NCI-H446 treated with DMSO at 0.1 percent for 48 hours (cell line): ENCODE measurements at regions not wholly inside any gene's neighbourhood (a gene's known extent, or its start where the extent isn't known, plus 50 kb on each side); places are given as distances from the start of the nearest gene placed in this dataset.
"Not testable (repeated sequence)": the region's sequence is repeated elsewhere in the genome, so short reads cannot be mapped to it uniquely, and the experiment has no call there.

Experiments used
- DNase-seq: peaks from one replicate; lab custom pipeline; 2025; lab: John Stamatoyannopoulos, UW

DNA sequence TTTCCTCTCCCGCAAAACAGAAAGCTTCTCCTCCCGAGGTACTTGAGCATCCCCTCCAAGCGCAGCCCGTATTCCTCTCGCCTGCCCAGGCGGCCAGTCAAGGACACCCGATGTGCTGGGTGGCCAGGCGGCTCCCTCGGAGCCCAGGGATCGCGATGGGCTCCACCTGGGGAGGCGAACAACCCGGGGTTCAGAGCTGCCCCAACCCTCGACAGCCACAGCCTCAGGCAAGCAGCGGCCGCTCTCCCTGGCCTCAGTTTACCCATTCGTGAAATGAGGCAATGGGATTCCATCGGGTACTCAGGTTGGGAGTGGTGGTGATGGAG is 147.4 kb downstream of the CYP26A1 start:
- DNase-seq = no peak

- DNase-seq = no peak
Observed at GRCh38 chr10:93221521-93221920, 147.8 kb downstream of the CYP26A1 start.

DNA sequence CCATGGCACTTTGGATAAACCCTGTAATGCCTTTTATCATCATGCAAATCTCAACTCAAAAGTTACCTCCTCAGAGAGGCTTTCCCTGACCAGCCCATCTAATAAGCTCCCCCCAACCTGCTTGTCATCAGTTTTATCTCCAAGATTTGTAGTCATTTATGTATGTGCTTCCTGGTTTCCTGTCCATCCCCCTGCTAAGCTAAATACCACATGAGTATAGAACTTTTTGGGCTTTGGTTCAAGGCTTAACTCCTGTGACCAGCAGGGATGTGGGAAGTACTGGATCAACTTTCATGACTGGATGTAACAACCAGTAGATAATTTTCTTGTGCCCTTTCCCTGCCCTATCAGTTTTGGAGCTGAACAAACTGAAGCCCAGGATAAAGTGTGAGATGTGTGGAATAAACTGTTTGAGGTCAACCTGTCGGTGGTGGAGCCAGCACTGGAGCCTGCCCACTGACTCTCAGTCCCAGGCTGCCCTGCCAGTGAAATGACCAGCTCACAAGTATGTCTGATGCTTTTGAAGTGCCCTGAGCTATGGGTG is 148.6 kb downstream of the CYP26A1 start:
- DNase-seq = no peak

DNA sequence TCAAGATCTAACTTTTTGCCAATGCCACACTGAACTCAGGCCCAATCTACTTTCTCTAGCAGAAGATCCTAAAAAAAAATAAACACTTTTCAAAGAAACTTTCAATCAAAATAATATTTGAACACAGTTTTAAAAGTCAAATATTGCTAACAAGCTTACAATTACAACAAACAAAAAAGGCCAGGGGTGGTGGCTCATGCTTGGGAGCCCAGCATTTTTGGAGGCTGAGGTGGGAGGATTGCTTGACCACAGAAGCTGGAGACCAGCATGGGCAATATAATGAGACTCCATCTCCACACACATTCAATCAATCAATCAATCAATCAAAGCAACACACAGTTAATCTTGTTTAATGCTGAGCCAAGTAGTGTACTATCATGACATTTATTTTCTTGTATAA is 149.2 kb downstream of the CYP26A1 start:
- DNase-seq = no peak

GRCh38 chr10:93223336-93223735 is 149.6 kb downstream of the CYP26A1 start:
- no peak for DNase-seq

GRCh38 chr10:93224005-93224779 is 150.5 kb downstream of the CYP26A1 start:
- no peak for DNase-seq

DNA sequence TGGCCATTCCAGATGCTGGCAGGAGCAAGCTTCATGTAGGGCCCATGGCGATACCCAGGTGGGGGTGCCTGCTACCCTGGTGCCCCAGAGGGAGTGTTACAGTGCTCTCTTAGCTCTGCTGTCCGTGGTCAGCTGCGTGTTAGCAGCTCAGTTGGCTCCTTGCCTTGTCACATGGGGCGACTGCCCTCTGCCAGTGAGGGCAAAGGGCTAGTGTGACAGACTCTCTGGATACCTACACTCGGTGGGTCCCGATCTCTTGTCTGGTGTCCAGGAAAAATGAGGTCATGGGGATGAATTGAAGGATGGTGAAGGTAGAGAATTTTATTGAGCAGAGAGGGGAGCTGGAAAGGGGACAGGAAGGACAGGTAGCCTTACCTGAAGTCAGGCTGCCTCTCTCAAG is 152.2 kb downstream of the CYP26A1 start:
- DNase-seq = no peak

DNA sequence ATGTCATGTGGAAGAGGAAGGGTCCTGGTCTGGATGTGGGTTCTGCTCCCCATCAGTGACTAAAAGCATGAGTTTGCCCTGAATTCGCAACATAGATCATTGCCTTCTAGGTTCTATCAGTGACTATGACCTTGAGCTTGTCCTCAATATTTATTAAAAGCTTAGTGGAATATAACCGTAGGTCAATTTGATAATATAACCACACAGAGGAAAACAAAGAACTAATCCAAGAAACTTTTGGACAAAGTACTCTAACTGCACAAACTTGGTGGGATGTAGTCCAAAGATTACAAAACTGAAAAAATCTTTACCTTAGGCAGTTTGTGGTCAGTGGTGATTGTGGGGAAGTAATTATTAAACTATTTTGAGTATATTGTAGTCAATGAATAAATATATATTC is 152.9 kb downstream of the CYP26A1 start:
- no peak for DNase-seq

DNA sequence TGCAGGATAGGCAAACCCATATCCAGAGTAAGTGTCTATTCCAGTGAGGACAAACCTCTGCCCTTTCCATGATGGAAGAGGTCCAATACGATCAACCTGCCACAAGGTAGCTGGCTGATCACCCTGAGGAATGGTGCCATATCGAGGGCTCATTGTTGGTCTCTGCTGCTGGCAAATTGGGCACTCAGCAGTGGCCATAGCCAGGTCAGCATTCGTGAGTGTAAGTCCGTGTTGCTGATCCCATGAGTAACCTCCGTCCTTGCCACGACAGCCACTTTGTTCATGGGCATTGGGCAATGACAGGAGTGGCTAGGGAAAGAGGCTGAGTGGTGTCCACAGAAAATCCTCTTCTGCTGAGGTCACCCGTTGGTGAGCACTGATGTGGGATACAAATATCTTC is 156.9 kb downstream of the CYP26A1 start:
- not testable (repeated sequence) for DNase-seq

DNA sequence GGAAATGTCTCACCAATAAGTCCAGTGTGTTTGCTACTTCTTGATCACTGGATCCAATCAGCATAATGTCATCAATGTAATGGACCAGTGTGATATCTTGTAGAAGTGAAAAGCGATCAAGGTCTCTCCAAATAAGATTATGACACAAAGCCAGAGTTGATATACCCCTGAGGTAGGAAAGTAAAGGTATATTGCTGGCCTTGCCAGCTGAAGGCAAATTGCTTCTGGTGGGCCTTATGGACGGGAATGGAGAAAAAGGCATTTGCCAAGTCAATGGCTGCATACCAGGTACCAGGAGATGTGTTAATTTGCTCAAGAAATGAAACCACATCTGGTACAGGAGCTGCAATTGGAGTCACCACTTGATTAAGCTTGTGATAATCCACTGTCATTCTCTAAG is 158.5 kb downstream of the CYP26A1 start:
- not testable (repeated sequence) for DNase-seq

GRCh38 chr10:93234940-93235339 is 161.2 kb downstream of the CYP26A1 start:
- DNase-seq = not testable (repeated sequence)

DNA sequence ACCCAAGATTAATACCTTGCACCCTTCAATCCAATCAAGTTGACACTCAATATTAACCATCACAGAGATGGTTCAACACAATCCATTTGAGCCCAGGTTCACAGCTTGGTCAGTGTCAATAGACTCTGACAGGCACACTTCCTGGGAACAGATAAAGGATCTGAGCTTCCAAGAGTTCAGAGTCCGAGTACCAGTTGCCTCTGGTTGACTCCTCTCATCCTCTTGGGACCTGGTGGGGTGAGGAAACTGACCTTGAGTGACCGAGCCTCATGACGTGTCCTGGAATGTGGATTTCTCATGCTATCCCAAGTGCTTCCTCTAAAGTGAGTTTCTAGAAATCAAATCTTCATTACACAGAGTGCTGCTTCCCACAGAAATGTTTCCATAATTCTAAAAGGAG is 162.0 kb downstream of the CYP26A1 start:
- no peak for DNase-seq

DNA sequence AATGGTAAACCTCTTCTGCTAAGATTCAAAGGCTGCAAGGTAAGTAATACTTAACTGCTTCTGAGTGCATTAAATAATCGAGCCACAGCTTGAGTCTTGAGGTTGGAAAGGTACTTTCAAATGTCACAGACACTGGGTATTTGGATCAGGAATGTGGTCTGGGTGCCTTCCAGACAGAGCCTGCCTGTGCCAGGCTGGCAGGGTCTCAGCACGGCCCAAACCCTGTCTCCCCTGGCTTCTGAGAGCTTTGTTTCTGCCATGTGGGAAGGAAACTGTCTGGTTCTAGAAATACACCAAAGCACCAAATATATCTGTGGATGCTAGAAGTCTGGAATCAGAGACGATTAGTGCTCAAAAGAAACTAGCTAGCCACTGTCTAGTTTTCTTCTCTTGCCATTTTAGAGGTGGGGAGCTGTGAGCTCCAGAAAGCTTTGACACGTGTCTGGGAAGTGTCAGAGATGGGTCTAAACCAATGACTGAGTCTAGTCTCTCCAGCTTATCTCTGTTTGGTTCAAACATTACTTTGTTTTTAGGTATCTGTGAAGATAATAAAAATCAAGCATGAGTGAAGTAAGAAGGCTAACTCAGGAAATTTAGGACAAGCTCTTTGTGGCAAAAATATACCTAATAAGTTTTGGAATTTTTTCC is 162.8 kb downstream of the CYP26A1 start:
- DNase-seq = no peak

DNA sequence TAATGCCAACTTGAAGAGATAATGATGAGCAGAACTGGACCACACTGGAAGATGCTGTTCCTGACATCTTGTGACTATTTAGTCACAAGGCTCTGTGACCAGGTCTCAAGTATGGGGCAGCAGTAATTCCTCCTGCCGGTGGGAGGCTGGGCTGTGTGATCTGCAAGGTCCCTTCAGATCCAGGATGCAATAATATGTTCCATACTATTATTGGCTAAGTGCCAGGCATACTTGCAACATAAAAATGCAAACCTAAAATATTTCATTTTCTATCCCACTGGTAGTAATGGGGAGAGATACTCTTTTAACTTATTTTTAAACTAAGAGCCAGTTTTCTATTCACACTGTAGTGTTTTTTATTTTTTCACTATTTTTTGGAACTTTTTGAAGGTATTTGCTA is 171.5 kb downstream of the CYP26A1 start:
- no peak for DNase-seq

DNA sequence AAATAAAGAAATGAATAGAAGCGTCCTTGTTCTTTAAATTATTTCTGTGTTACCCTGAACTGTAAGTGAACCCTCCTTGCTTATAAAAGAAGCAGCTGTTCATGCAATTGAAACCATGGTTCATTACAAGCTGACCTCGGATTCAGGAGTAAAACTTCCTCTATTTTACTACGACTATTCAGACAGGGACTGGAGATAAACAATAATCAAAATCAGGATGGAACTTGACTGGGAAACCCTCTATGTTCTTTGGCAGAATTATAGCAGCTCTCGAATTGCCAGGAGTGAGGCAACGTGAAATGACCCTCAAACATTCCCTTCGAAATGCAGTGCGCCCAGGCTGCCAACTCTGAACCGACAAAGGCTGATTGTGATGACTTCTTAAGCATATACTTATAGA is 172.1 kb downstream of the CYP26A1 start:
- no peak for DNase-seq

- no peak for DNase-seq
Observed at GRCh38 chr10:93248583-93249227, 175.0 kb downstream of the CYP26A1 start.

GRCh38 chr10:93250010-93250409 is 176.3 kb downstream of the CYP26A1 start:
- DNase-seq = no peak

GRCh38 chr10:93254180-93254853 is 180.6 kb downstream of the CYP26A1 start:
- no peak for DNase-seq

- no peak for DNase-seq
Observed at GRCh38 chr10:93255546-93255945, 181.9 kb downstream of the CYP26A1 start.
